DND-41 (cell line): ENCODE measurements at regions not wholly inside any gene's neighbourhood (a gene's known extent, or its start where the extent isn't known, plus 50 kb on each side); places are given as distances from the start of the nearest gene placed in this dataset.

Experiments
- ATAC-seq: fragments of 200-7000 bp; cut with Tn5 transposase; 3 replicates; pipeline ENCODE4 v1.9.1; 2021; ENCODE audit warnings: low read depth; ENCODE audit not compliant: insufficient read depth
- DNase-seq: peaks from one replicate; pipeline ENCODE4 v3.0.0-alpha.2; 2020
- H2AFZ ChIP-seq: 2 replicates; pipeline ENCODE4 v1.6.0; 2012; ENCODE audit warnings: low read depth, low read length
- H3K27ac ChIP-seq: 2 replicates; pipeline ENCODE4 v1.5.1; 2012; ENCODE audit warnings: low read length, inconsistent platforms
- H3K27me3 ChIP-seq: fragments of 200-600 bp; sonication (generic); 2 replicates; pipeline ENCODE4 v1.6.0; 2012; ENCODE audit warnings: low read length, mild to moderate bottlenecking, inconsistent platforms; ENCODE audit not compliant: insufficient read depth, poor library complexity
- H3K36me3 ChIP-seq: 2 replicates; pipeline ENCODE4 v1.5.1; 2012; ENCODE audit warnings: low read length, inconsistent platforms; ENCODE audit not compliant: insufficient read depth
- H3K4me1 ChIP-seq: 2 replicates; pipeline ENCODE4 v1.5.1; 2012; ENCODE audit warnings: mild to moderate bottlenecking, low read length; ENCODE audit not compliant: insufficient read depth
- H3K4me2 ChIP-seq: 2 replicates; pipeline ENCODE4 v1.6.0; 2012; ENCODE audit warnings: mild to moderate bottlenecking, moderate library complexity, low read length, inconsistent platforms; ENCODE audit not compliant: insufficient read depth
- H3K4me3 ChIP-seq, 2 experiments: fragments of 200-600 bp in 1 of 2; shearing (Covaris generic) in 1 of 2; 2 replicates each; pipeline ENCODE4 v1.5.1; 2012 to 2016; ENCODE audit warnings: inconsistent platforms in 2 of 2, low read length in 2 of 2, mild to moderate bottlenecking in 2 of 2, low read depth in 1 of 2, moderate library complexity in 1 of 2
- H3K79me2 ChIP-seq: 2 replicates; pipeline ENCODE4 v1.6.0; 2012; ENCODE audit warnings: low read length, inconsistent platforms; ENCODE audit not compliant: insufficient read depth
- H3K9ac ChIP-seq: 2 replicates; pipeline ENCODE4 v1.6.0; 2012; ENCODE audit warnings: low read depth, mild to moderate bottlenecking, inconsistent platforms, low read length, moderate library complexity
- H3K9me3 ChIP-seq: 2 replicates; pipeline ENCODE4 v1.5.1; 2012; ENCODE audit warnings: low read length, moderate library complexity, mild to moderate bottlenecking, inconsistent platforms; ENCODE audit not compliant: insufficient read depth, severe bottlenecking
- H4K20me1 ChIP-seq: 2 replicates; pipeline ENCODE4 v1.6.0; 2012; ENCODE audit warnings: low read length; ENCODE audit not compliant: insufficient read depth
- CTCF ChIP-seq: IDR thresholded peaks from 2 replicates; pipeline ENCODE4 v1.5.1; 2012; ENCODE audit warnings: borderline replicate concordance, low read length, moderate library complexity, mild to moderate bottlenecking; ENCODE audit not compliant: poor library complexity, severe bottlenecking; ENCODE audit errors: extremely low read depth
- EZH2 ChIP-seq: IDR thresholded peaks from 3 replicates; pipeline ENCODE4 v1.6.1; 2012; ENCODE audit warnings: borderline replicate concordance, low read depth, mild to moderate bottlenecking, moderate library complexity, low read length, inconsistent platforms; ENCODE audit not compliant: severe bottlenecking

- no peak overlapping the region; the same call in 1 of the 2 replicates for H3K4me2 ChIP-seq
- no peaks in the 10 kb centered on the region for H3K79me2 ChIP-seq
- no peak overlapping the region for H3K4me3 ChIP-seq
- peak overlapping the region; percentile 17; the same call in 1 of the 2 replicates for H3K9ac ChIP-seq
- H3K27ac ChIP-seq = peak overlapping the region; percentile 54
- DNase-seq (no peak), ATAC-seq (peak; percentile 63)
- TF ChIP-seq EZH2 (no peak), CTCF (no peak)
- H3K27me3 ChIP-seq = no peaks in the 10 kb centered on the region
- no peaks in the 10 kb centered on the region for H3K36me3 ChIP-seq
- no peaks in the 10 kb centered on the region for H4K20me1 ChIP-seq
- H3K4me1 ChIP-seq = peaks cover 42% of the 10 kb centered on the region
- no peaks in the 10 kb centered on the region for H3K9me3 ChIP-seq
- H2AFZ ChIP-seq = peak overlapping the region; percentile 68
These were observed 77.2 kb upstream of the STK17B start for GRCh38 chr2:196248467-196249094.

- H4K20me1 ChIP-seq = no peaks in the 10 kb centered on the region
- H3K27ac ChIP-seq = peak overlapping the region; percentile 54; the same call in 1 of the 2 replicates
- H3K36me3 ChIP-seq = no peaks in the 10 kb centered on the region
- TF ChIP-seq EZH2 = no peak
- TF ChIP-seq CTCF = no peak
- no peak overlapping the region for H3K4me2 ChIP-seq
- no peak for DNase-seq
- peaks cover 42% of the 10 kb centered on the region for H3K4me1 ChIP-seq
- H2AFZ ChIP-seq = no peak overlapping the region
- no peaks in the 10 kb centered on the region for H3K9me3 ChIP-seq
- no peak for ATAC-seq
- no peaks in the 10 kb centered on the region for H3K27me3 ChIP-seq
- no peak overlapping the region for H3K9ac ChIP-seq
- no peak overlapping the region for H3K4me3 ChIP-seq
- no peaks in the 10 kb centered on the region for H3K79me2 ChIP-seq
These were observed 77.8 kb upstream of the STK17B start for GRCh38 chr2:196249171-196249570.

GRCh38 chr2:196249860-196250259 is 78.5 kb upstream of the STK17B start:
- no peak overlapping the region; the same call in 1 of the 2 replicates for H3K27ac ChIP-seq
- H3K36me3 ChIP-seq = no peaks in the 10 kb centered on the region
- no peaks in the 10 kb centered on the region for H3K27me3 ChIP-seq
- no peaks in the 10 kb centered on the region for H4K20me1 ChIP-seq
- H3K4me3 ChIP-seq = no peak overlapping the region
- peak overlapping the region; percentile 3; the same call in 1 of the 2 replicates for H2AFZ ChIP-seq
- no peak overlapping the region for H3K4me2 ChIP-seq
- H3K4me1 ChIP-seq = peaks cover 42% of the 10 kb centered on the region
- DNase-seq (no peak), ATAC-seq (no peak)
- TF ChIP-seq EZH2 (no peak), CTCF (no peak)
- no peaks in the 10 kb centered on the region for H3K79me2 ChIP-seq
- H3K9me3 ChIP-seq = no peaks in the 10 kb centered on the region
- H3K9ac ChIP-seq = no peak overlapping the region
